OCI-M2 (cell line): ENCODE measurements at regions not wholly inside any gene's neighbourhood (a gene's known extent, or its start where the extent isn't known, plus 50 kb on each side); places are given as distances from the start of the nearest gene placed in this dataset.

Experiments used
- DNase-seq: peaks from one replicate; lab custom pipeline; 2025; ENCODE audit not compliant: unreplicated experiment; lab: John Stamatoyannopoulos, UW

- DNase-seq = no peak
Measured at GRCh38 chr16:59210955-59211541, 476.9 kb upstream of the GOT2 start.

GRCh38 chr16:59205403-59205802 lies 471.3 kb upstream of the GOT2 start:
- DNase-seq = no peak

- no peak for DNase-seq
Measured at GRCh38 chr16:59204589-59204988, 470.5 kb upstream of the GOT2 start.

- no peak for DNase-seq
Measured at GRCh38 chr16:59202233-59202862, 468.2 kb upstream of the GOT2 start.

GRCh38 chr16:59201821-59202220 lies 467.7 kb upstream of the GOT2 start:
- DNase-seq = no peak

GRCh38 chr16:59201160-59201559 lies 467.0 kb upstream of the GOT2 start:
- DNase-seq = no peak

GRCh38 chr16:59198487-59198886 lies 464.4 kb upstream of the GOT2 start:
- DNase-seq = no peak

- no peak for DNase-seq
Measured at GRCh38 chr16:59195242-59195641, 461.1 kb upstream of the GOT2 start.

GRCh38 chr16:59193637-59194036 lies 459.5 kb upstream of the GOT2 start:
- DNase-seq = no peak

GRCh38 chr16:59192551-59193199 lies 458.6 kb upstream of the GOT2 start:
- DNase-seq = no peak

- no peak for DNase-seq
Measured at GRCh38 chr16:59190731-59191130, 456.6 kb upstream of the GOT2 start.

GRCh38 chr16:59188029-59188428 lies 453.9 kb upstream of the GOT2 start:
- no peak for DNase-seq

GRCh38 chr16:59181821-59182420 lies 447.8 kb upstream of the GOT2 start:
- no peak for DNase-seq

- no peak for DNase-seq
Measured at GRCh38 chr16:59180083-59180476, 446.0 kb upstream of the GOT2 start.

GRCh38 chr16:59179446-59180082 lies 445.4 kb upstream of the GOT2 start:
- no peak for DNase-seq

- DNase-seq = no peak
Measured at GRCh38 chr16:59173408-59173831, 439.3 kb upstream of the GOT2 start.

GRCh38 chr16:59170099-59170712 lies 436.1 kb upstream of the GOT2 start:
- no peak for DNase-seq

GRCh38 chr16:59169168-59169567 lies 435.1 kb upstream of the GOT2 start:
- DNase-seq = no peak

GRCh38 chr16:59168461-59169114 lies 434.5 kb upstream of the GOT2 start:
- no peak for DNase-seq

GRCh38 chr16:59164461-59164860 lies 430.3 kb upstream of the GOT2 start:
- DNase-seq = no peak
